HS-5 (cell line): ENCODE measurements at regions not wholly inside any gene's neighbourhood (a gene's known extent, or its start where the extent isn't known, plus 50 kb on each side); places are given as distances from the start of the nearest gene placed in this dataset.

Experiments used
- DNase-seq: peaks from one replicate; pipeline ENCODE4 v3.0.0-alpha.2; 2012; ENCODE audit warnings: low read depth

DNA sequence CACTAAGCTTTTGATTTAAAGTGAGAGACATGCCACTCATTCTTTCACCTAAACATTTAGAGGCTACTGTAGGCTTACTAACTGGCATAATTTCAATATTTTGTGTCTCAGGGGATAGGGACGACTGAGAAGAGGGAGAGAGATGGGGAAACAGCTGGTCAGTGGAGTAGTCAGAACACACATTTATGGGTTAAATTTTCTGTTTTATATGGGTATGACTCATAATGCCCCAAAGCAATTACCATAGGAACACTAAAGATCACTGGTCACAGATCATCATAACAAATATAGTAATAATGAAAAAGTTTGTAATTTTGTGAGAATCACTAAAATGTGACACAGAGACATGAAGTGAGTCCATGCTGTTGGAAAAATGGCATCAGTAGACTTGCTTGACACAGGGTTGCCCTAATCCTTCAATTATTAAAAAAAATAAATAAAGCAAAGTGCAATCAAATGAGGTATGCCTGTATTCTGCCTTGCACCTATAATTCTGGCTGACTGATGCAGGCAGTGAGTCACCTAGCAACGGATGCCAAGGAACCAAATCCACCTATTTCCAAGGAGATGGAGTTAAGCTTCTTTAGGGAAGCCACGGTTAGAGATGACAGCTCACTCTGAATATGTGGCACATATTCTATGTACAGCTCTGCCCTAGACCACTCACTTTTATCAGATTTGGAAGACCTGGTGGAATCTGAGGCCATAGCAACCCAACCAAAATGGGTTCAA is 166.1 kb downstream of the MARCHF11 start:
- no peak for DNase-seq

DNA sequence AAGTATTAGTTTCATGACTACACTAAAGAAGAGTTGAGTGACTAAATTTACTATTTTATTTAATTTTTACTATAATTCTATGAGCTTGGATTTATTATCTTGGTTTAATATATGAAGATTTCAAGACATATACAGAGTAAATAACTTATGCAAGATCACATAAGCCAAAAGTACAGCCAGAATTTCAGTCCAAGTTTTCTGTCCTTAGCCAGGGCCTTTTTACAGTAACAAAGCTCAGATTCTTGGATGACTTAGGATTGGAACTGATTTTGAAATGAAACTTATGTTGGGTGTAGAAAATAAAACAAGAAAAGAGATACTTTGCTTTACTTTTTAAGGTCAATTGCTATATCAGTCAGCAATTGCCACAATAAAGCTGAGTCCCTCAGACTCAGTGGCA is 170.3 kb downstream of the MARCHF11 start:
- no peak for DNase-seq

DNA sequence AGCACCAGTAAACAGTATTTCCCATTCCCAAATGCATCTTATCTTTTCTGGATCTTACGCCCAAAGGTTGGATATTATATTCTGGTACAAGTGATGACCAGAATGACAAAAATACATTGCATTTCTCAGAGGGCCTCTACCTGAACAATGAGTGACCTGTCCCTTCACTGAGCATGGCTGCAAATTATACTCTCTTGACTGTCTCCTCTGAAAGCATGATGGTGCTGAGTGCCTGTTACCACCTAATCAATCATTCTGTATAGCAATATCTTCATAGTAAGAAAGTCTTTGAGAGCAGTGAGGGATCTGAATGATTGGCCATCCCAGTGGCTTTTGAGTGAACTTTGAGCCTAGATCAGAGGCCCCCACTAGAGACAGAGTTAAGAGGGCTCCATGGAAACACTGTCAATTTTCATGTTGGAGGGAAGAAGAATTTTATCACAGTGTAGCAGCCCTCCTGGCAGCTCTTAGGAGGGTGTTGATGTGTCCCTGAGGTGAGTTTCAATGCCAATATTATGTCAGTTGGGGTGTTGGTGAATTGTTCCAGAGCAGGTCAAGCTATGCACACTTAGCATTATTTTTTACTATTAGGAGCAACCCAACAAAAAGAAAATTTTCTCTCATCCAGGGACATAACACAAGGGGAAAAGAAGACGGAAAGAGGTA is 171.7 kb downstream of the MARCHF11 start:
- no peak for DNase-seq

DNA sequence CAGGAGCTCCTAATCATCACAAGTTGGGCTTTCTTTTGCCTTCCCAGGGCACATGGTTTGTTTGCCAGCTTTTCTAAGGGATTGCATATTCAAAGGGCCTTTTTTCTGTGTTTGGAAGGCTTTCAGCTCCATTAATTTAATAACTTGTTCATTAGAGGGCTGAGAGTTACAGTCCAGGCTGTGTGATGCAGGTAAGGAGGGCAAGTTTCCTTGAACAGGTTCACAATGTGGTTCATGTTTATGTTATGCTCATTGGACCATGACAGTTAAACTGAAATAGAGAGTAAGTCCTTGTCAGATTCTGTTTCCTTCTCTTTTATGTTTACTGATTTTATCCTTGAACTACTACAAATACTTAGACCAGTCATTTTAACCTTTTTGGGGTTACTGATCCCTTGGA is 174.4 kb downstream of the MARCHF11 start:
- DNase-seq: no peak

DNA sequence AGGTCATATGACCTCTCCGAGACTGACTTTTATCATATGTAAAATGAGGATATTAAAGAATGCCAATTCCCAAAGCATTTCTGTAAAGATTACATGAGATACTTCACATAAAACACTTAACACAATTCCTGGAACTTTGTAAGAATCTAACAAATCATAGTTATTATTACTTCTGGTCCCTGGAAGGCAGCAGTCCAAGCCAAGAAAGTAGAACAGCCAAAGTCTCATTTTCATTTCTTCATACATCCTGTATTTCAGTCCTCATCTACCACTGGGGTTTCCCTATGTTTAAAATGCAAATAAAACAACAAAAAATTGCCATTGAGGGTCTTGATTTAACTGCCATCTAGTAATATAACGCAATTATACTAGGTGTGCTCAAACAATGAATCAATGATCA is 179.5 kb downstream of the MARCHF11 start:
- no peak for DNase-seq

DNA sequence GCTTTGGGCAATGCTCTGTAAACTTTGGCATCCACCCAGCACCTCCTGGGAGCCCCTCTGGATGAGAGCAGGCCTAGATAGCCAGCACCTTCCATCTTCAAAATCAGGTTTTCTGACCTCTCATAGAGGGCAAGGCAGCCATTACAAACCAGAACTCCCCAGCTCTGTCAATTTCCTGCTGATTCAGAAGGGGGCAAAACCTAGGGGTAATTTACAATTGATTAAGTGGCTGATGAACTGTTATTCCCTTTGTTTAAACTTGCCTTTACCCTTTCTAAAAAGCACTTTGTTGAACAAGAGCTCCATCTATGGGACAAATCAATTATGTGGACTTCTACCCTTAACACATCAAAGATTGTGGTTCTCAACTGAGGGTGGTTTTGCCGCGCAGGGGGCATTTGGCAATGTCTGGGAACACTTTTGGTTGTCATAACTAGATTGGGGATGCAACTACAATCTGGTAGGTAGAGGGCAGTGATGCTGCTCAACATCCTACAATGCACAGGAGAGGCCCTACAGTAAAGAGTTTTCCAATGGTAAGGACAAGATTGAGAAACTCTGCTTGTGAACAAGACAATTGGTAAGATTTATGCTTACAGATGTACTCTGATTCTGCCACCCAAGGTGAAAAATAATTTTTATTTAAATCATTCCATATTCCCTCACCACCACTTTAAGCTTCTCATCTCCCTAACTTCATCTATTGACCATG is 184.1 kb downstream of the MARCHF11 start:
- peak; percentile 41 for DNase-seq

DNA sequence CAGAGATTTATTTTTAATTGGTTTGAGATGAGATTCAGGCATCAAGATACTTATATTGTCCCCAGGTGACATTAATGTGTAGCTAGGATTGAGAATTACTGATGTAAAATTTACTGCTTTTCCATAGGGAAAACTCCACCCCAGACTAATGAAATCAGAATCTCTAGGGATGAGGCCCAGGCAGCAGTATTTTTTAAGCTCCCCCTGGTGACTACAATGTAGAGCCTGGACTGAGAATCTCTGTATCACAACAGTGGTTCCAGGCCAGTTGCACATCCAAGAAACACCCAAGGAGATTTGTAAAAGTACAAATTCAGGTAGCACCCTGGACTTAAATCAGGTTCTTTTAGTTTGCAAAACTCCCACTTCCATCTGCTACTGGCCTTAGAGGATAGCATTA is 185.7 kb downstream of the MARCHF11 start:
- DNase-seq: no peak

DNA sequence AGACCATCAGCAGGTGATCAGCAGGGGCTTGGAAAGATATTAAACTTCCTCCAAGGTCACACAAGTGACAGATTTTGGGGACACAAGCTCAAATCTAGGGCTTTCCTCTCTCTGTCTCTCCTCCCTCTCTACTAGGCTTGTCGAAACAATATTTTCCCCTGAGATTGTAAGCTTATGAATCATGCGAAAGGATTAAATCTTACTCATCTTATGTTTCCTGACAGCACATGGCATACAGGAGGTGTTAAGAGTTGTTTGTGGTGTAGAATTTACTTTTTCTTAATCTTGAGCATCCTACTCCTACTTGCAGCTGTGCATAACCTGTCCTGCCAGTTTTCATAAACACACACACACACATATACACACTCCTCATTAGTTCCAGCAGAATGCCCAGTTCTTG is 186.3 kb downstream of the MARCHF11 start:
- peak; percentile 73 for DNase-seq

DNA sequence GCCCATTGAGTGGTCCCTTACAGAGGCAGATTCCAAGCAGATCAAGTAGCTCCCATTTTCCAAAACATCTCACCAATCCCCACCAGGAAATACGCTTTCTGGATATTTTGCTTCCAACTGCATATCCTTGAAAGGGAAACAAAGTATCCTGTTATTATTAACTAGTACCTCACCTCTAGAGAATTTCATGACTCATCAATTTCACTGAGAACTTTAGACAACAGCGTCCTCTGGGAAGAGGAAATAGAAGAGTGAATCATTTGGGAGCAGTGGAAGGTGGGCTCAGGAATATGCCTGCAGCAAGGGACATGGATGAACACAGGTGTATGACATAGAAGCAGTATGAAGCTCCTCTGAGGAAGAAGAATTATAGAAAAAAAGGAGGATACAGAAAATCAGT is 186.7 kb downstream of the MARCHF11 start:
- peak; percentile 51 for DNase-seq

DNA sequence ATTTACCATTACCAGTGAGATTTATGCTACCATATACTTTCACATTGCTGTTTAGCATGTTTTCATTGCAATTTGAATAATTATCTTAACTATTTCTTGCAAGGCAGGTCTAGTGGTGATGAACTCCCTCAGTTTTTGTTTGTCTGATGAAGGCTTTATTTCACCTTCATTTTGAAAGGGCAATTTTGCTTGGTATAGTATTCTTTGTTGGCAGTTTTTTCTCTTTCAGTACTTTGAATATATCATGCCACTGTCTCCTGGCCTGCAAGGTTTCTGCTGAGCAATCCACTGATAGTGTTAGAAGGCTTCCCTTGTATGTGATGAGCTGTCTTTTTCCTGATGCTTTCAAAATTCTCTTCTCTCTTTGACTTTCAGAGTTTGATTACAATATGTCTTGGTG is 188.0 kb downstream of the MARCHF11 start:
- no peak for DNase-seq
